ENCODE measurements at regions not wholly inside any gene's neighbourhood (a gene's known extent, or its start where the extent isn't known, plus 50 kb on each side); places are given as distances from the start of the nearest gene placed in this dataset.

GRCh38 chr2:8491296-8492027 is 190.4 kb upstream of the ID2 start:
- no peak for TF ChIP-seq CTCF (IDR thresholded peaks at IDR 0.05; ENCODE audit: low read depth, low read length, poor library complexity, severe bottlenecking)
- no peak for TF ChIP-seq EZH2phosphoT487 (IDR thresholded peaks at IDR 0.05; ENCODE audit: borderline replicate concordance, low read length)

Data from DOHH2 (cell line).